ENCODE measurements at regions not wholly inside any gene's neighbourhood (a gene's known extent, or its start where the extent isn't known, plus 50 kb on each side); places are given as distances from the start of the nearest gene placed in this dataset.
"Not testable (repeated sequence)": the region's sequence is repeated elsewhere in the genome, so short reads cannot be mapped to it uniquely, and the experiment has no call there.

DNA sequence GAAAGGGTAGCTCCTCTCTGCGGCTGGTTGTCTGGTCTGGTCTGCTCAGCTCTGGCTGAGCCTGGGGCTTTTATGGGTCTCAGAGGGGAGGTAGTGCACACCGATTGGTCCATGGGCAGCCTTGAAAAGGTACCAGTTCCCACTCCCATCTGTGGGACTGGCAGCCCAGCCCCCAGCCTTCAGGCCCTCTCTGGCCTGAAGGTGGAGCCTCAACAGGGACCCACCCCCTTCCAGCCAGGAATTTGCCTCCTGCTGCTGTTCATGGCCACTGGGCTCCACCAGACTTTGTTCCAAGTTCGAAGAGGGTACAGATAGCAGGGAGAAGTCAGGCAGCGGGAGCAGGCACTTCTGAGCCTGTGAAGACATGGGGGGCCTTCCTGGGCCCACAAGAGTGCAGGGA is 165.3 kb upstream of the SLC27A6 start:
- DNase-seq (ENCODE audit: low read depth) = no peak

DNA sequence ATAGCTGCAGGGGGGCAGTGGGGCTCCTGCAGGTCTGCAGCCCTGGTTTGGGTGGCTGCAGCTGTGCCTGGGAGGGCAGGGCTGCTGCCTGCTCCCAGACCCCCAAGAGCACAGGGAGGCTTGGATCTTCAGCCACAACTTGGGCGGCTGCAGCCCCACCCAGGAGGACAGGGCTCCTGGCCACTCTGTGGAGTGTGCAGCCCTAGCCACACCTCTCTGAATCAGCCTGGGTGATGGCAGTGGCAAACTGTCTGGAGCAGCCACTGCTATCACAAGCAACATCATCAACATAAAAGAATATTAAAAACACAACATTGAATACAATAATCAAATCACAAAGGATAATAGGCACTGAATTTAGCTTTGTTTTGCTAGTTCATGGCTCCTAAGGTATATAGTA is 164.9 kb upstream of the SLC27A6 start:
- DNase-seq (ENCODE audit: low read depth) = no peak

DNA sequence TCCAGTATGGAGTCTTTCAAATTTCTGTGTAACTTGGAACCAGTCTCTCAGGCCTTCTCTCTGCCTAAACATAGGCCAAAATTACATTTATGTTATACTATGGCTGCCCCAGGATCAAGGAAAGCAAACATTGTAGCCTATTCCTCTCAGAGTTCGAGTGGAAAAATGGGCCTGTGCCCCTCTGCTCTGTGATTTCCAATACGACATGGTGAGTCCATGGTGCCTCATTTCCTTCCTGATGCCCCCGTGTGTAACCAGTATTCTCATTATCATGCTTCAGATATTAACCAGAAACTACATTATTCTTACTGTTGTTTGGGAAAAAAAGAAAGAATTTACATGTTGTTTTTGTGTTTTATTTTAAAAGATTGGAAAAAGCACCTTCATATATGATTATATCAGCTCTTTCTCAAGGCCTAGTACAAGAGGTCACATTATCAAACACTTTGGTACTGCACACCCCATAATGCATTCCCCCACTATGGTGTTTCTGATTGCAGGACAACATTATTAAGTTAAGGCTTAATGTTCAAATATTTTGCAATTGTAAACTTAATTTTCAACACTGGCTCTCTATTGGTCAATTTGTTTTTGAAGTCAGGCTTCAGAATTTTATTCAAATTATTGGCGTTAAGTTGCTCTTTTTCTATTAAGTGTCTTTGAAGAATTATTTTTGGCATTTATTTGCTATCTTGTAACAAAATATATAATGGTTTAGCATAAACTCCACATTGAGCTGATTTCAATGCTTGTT is 151.8 kb upstream of the SLC27A6 start:
- no peak for DNase-seq (ENCODE audit: low read depth)

DNA sequence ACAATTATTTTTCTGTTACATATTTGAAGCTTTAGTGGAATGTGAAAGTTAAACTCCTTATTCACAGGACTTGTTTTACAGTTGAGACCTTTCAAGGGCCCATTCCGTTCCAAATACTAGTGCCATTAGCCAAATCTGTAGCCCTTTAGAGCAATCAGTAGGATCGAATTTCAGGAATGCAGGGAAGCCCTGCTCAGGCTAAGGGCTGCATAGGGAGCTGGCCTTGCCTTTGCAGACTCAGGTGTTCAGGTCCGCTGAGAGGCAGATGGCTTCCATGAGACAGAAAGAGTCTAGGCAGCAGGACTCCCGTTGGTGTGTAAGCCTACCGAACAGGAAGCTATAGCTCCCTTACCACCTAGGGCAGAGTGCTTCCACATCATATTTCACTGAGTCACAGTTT is 150.1 kb upstream of the SLC27A6 start:
- no peak for DNase-seq (ENCODE audit: low read depth)

DNA sequence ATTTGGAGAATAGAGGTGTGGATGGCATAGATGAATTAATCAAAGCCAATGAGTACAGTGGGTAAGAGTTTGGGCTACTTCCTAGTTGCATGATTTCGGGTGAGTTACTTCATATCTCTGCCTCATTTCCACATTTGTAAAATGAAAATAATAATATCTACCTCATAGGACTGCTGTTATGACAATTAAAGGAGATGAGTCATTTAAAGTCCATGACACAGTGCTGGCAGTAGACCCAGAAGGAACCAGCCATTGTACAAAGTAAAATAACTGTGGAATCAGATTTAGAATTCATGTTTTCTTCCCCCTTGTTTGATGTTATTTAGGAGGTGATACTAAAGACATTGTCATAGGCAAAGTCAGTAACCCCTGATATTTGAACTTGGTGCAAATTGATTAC is 139.5 kb upstream of the SLC27A6 start:
- DNase-seq (ENCODE audit: low read depth) = peak; percentile 6

DNA sequence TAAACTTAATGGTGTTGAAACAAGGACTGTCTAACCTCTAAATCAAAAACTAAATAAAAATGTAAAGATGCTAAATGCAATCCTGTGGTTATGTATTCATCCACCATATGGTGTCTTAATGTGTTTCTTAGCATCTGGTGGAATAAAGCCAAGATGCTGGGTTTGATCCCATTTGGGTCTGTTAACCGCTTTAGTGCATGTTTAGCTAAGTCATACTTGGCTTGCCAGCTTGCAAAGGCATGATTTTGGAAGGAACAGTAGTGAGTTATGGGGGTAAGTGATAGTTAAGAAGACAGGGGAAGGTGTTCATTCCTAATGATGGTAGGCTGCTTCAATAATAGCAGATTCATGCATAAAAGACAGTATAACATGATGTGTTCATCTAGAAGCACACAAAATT is 139.0 kb upstream of the SLC27A6 start:
- DNase-seq (ENCODE audit: low read depth) = peak; percentile 10

DNA sequence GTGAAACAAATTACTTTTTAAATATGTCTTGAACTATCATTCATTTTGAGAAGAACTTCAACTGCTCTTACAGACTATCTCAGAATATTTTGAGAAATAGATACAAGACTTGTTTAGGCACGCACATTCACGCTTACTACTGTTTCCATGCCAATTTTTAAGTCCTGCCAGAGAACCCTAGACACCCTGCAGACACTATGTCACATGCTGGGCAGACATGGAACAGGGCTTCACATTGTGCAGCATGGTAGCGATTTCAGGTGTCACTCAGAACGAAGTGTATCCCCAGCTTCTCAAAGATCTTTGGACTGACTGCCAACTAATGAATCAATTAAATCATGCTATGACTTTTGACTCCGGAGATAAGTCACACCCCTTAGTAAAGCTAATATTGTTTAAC is 128.7 kb upstream of the SLC27A6 start:
- DNase-seq (ENCODE audit: low read depth) = no peak

DNA sequence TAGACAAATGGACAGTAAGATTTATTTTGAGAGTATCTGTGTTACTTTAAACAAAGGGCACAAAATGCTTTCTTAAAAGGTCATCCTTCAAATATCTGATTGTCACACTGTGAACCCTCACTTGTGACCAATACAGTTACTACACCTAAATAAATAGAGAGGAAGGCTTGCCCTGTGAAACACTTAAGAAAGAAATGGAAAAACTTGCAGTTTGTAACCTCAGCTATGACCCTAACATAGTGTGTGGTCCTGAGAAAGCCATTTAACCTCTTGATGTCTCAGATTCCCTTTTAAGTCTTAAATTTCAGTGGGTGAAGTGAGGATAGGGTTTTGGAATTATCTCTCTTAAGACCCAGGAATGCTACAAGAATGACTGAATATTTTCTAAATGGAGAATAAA is 126.7 kb upstream of the SLC27A6 start:
- DNase-seq (ENCODE audit: low read depth) = no peak

DNA sequence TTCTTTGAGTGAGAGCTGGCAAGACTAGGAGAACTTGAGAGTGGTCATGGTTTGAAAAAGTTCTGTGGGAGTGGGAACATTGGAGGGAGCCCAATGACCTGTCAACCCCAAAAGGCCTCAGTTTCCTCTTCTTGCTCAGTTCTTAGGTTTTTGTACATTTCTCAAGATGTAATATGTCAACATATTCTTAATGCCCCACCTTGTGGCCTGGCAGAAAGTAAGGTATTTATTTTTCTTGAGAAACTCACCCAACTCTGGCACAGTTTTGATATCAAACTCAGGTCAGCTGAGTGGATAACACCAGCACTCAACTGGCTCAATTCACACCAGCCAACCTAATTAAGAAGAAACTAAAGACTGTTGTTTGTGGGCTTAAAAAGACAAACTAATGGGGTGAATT is 123.0 kb upstream of the SLC27A6 start:
- peak; percentile 12 for DNase-seq (ENCODE audit: low read depth)

DNA sequence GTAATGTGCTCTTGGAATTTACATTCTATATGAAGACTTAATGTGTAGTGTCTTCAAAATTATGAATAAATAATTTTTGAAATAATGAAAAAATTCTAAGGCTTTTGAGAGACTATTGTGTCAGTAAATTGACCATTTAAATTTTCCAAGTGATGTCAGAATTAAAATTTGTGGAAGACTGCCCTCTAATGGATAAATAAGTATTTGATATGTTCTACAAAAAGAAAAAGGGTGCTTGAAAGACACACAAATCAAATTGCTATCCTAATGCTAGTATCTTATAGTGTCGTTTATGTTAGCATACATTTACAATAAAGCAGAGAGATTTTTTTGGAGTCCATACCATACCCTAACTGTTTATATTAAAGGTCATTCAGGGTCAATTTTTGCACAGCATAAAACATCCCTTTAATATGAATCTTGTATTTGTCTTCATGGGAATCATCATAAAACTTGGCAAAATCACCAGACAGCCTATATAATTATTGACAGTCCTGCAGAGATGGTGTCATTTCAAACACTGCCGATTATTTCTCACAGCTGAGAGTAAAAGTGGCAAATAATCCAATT is 120.8 kb upstream of the SLC27A6 start:
- peak; percentile 23 for DNase-seq (ENCODE audit: low read depth)

DNA sequence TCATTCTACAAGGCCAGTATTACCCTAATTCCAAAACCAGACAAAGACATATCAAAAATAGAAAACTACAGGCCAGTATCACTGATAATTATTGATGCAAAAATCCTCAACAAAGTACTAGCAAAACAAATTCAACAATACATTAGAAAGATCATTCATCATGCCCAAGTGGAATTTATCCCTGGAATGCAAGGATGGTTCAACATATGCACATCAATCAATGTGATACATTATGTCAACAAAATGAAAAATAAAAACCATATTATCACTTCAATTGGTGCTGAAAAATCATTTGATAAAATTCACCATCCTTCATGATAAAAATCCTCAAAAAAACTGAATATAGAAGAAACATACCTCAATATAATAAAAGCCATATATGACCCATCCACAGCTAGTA is 115.2 kb upstream of the SLC27A6 start:
- DNase-seq (ENCODE audit: low read depth) = no peak

DNA sequence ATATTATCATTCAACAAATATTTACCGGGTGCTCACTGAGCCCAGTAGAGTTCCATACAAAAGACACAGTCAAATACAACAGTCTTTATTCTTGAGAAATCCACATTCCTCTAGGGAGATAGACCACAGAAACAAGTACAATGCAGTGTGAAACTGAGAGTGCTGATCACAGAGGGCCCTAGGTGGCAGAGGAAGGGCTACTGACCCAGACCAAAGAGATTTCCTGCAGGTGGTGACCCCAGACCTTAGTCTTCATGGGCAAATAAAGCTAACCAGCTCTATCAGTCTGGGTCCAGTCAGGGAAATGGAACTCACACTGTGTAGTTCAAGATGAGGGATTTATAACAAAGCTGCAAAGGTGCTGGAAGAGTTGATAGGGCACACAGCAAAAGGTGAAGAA is 110.4 kb upstream of the SLC27A6 start:
- DNase-seq (ENCODE audit: low read depth) = no peak

DNA sequence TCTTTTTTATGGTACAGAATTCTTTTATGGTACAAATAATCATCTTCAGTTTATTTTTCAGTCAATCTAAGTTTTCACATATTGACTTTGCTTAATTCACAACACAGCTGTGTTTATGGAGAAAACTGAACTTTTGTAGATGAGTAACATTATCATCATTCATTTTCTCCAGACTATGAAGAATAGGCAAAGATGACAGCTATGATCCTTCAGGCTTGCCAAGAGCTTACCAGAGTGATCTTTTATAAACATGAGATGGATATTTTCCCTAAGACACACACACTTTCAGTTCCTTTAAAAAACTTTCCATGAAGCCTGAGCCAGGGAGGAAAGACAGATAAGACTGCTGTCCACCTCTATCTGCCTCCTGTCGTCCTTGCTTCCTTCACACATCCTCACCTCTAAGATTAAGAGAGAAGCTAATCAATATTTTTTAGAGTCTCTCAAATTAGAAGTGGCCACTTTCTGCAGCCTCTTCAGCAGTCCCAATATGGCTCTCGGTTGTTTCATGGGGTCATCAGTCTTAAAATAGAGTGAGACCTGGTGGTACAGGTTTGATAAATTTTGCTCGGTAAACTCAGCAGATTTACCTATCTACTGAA is 108.1 kb upstream of the SLC27A6 start:
- no peak for DNase-seq (ENCODE audit: low read depth)

DNA sequence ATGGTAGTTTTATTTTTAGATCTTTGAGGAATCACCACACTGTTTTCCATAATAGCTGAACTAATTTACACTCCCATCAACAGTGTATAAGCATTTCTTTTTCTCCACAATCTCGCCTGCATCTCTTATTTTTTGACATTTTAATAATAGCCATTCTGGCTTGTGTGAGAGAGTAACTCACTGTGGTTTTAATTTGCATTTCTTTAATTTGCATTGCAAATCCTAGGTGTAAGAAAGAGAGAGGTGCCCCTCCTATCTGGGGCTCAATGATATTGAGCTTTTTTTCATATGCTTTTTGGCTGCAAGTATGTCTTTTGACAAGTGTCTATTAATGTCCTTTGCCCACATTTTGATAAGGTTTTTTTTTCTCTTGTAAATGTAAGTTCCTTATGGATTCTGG is 106.3 kb upstream of the SLC27A6 start:
- no peak for DNase-seq (ENCODE audit: low read depth)

DNA sequence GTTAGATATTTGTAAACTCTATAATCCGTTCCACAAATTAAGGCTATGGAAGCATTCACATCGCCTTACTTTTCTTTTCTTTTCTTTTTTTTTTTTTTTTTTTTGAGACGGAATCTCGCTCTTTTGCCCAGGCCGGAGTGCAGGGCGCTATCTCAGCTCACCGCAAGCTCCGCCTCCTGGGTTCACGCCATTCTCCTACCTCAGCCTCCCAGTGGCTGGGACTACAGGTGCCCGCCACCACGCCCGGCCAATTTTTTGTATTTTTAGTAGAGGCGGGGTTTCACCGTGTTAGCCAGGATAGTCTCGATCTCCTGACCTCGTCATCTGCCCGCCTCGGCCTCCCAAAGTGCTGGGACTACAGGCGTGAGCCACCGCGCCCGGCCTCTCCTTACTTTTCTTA is 104.1 kb upstream of the SLC27A6 start:
- DNase-seq (ENCODE audit: low read depth) = not testable (repeated sequence)

DNA sequence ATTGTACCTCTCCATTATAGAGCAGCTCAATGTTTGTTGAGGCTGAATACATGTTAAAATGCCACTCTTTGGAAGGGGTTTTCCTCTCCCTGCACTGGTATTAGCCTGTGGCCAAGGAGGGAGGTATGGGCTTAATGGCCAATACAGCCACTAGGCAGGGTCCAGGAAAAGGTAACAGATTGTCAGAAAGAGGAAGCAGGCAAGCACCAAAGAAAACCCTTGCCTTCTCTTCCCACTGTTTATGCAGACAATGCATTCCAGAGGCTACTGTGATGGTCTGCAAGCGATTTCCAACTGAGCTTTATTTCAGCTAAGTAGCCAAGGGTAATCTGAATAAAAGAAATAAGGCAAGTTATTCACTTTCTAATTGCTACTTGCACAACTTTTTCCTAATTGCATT is 95.3 kb upstream of the SLC27A6 start:
- DNase-seq (ENCODE audit: low read depth) = no peak

DNA sequence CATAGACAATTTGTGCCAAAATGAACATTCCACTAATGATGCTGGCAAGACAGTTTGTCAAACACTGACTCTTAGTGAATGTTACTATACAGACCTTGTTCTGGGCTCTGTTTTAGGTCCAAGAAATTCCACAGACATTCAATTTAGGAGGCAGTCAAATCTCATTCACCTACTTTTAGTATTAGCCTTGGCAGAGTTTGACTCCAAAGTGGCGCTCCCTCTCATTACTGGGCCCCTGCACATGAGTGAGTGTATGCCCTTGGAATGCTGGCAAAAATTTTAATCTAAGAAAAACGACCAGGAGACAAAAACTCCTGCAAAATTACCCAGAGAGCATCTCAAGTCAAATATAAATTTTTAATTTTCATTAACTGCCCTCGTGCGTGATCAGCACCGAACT is 94.9 kb upstream of the SLC27A6 start:
- DNase-seq (ENCODE audit: low read depth) = no peak

DNA sequence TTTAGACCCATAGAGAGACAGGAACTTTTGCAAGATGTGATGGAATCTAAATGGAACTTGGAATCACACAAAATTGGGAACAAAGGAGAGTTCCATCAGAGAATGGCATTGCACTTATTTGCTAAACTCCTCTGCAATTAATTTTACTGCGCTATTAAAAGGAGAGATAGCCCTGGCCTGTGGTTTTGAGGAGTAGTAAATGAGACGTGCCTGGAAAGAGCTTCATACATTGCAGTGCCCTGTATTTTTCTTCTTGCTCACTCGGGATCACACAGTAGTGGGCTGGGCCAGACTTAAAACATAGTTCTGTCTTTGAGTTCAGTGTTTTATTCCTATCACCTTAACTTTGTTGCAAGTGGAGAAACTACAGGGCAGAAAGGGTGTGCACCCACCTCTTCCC is 94.4 kb upstream of the SLC27A6 start:
- no peak for DNase-seq (ENCODE audit: low read depth)

DNA sequence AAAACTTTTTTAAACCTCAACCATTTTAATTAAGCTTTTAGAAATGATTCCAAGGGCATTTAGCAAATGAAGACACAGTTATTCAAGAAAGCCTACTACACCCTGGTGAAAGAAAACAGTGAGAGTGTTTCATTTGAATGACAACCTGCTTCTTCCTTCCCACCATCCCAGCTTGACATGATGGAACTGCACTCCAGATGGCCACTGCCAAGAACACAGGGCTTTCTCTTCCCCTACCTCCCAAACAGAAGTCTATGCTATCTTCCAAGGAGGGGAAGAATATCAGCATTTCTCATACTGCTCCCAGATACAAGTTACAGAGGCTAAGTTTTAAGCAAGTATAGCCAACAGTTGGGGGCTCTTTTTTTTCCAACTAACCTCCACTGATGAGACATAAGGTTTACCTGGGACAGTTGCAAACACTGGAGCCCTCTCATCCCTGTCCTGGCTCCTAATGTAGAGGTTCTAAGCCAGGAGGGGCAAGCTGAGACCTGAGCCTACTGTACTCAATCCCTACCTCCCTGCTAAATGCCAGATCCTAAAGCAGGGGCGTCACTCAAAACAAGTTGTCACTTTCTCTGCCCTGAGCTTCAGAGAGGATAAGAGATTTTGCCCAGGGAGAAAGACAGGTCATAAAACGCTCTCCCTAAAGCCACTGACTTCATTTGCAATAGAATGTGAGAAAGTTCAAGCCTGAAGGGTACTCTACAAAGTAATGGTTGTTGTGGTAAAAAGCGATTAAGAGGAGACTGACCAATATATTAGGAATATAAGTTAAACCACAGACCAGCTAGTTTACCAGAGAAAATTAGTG is 88.5 kb upstream of the SLC27A6 start:
- no peak for DNase-seq (ENCODE audit: low read depth)

DNA sequence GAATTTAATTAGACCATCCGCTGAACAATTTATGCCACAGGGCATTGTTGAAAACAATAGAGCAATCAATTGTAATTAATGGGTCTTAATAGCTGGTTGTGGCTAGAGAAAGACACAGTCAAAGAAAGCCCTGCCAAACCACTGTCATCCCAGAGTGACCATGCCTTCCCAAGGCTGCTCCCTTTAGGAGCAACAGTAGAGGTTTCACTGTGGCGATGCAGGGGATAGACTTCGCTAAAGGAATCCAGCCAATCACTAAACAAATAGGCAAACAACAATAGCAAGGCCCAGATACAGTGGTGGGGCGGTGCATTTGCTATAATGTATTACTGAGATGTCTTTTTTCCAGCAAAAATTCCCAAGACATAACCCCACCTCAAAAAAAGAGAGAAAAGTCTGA is 87.8 kb upstream of the SLC27A6 start:
- no peak for DNase-seq (ENCODE audit: low read depth)

DNA sequence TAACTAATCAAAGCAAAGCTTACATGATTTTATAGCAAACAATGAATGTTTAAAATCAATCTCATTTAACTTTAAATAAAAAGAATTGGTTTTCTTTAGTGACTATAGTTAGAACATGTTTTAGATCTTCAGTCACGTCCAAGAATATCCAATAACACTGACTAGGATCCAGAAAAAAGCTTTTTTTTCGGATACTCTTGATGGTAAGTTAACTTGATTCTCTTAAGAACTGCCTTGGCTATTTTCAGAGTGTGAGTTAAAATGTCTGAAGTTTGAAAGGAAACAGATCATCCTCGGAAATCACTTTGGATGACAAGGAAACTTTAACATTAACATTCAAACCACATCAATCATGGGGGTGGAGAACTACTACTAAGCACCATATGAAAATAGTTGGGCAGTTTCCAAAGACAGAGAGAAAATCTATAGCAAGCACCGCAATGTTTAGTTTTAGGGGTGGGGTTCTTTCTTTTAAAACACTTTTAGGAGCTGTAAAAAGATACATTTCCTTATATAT is 83.7 kb upstream of the SLC27A6 start:
- no peak for DNase-seq (ENCODE audit: low read depth)

DNA sequence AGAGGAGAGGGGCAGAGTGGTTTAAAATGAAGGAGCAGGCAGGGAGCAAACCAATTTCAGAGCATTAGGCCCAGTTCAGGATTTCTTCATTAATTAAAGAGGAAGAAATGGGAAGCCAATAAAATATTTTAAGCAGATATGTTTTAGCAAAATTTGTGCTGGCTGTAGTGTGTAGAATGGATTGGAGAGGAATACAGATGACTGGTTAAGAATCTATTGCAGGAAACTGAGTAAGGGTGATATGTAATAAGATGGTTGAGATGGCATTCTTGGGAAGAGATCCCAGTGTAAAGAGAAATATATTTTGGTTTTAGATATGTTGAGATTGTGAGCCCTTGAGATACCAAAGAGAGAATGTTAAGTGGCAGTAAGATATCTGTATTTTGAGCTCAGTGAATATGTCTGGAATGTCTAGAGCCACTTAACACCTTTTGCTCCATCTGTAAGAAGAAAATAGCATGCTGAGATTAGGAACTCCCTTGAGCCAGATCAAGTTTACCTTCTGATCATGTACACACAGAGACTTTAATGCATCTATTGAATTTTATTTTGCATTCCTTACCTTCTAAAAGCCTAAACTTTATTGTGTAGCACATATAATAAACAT is 79.5 kb upstream of the SLC27A6 start:
- DNase-seq (ENCODE audit: low read depth) = no peak

All from fibroblast of the conjunctiva (primary cell).